MM.1S (cell line): ENCODE measurements at regions not wholly inside any gene's neighbourhood (a gene's known extent, or its start where the extent isn't known, plus 50 kb on each side); places are given as distances from the start of the nearest gene placed in this dataset.

Experiments
- CTCF ChIP-seq: fragments of 300-600 bp; sonication (generic); IDR thresholded peaks from 2 replicates; pipeline ENCODE4 v1.5.1; 2016; ENCODE audit warnings: antibody characterized with exemption, low read length, mixed read lengths
- EZH2 ChIP-seq: fragments of 300-600 bp; sonication (generic); optimal IDR thresholded peaks from 2 replicates; pipeline ENCODE3; 2017; ENCODE audit warnings: low read depth, mild to moderate bottlenecking, antibody characterized with exemption, low read length, mixed read lengths

- TF ChIP-seq CTCF (no peak), EZH2 (no peak)
Measured at GRCh38 chr12:47574252-47575021, 131.4 kb downstream of the RPAP3 start.
